Vagina (tissue), 2 donors: ENCODE measurements at regions not wholly inside any gene's neighbourhood (a gene's known extent, or its start where the extent isn't known, plus 50 kb on each side); places are given as distances from the start of the nearest gene placed in this dataset.
"Not testable (repeated sequence)": the region's sequence is repeated elsewhere in the genome, so short reads cannot be mapped to it uniquely, and the experiment has no call there.

Experiments used
- DNase-seq, 2 donors: peaks; one replicate each; pipeline ENCODE4 v3.0.0-alpha.2; 2017; ENCODE audit errors: extremely low spot score in 2 of 2
- H3K27ac ChIP-seq: fragments of 200-600 bp; sonication (generic); one replicate; pipeline ENCODE4 v1.5.1; 2019
- H3K27me3 ChIP-seq: fragments of 200-600 bp; sonication (generic); one replicate; pipeline ENCODE4 v1.5.1; 2019
- H3K36me3 ChIP-seq, 2 donors: fragments of 200-600 bp; sonication (generic); one replicate each; pipeline ENCODE4 v1.5.1; 2017 to 2019
- H3K4me1 ChIP-seq: fragments of 200-600 bp; sonication (generic); one replicate; pipeline ENCODE4 v1.5.1; 2019
- H3K4me3 ChIP-seq, 2 donors: fragments of 200-600 bp; sonication (generic); 1 replicate in 1 of 2; 2 replicates in 1 of 2; pipeline ENCODE4 v1.5.1; 2016 to 2019
- H3K9me3 ChIP-seq: fragments of 200-600 bp; sonication (generic); one replicate; pipeline ENCODE4 v1.5.1; 2019
- CTCF ChIP-seq, 3 experiments: fragments of 450-650 bp in 2 of 3; fragments of 200-600 bp in 1 of 3; sonication (generic) in 1 of 3; IDR thresholded peaks; one replicate each; pipeline ENCODE4 v1.5.1; 2017 to 2019; ENCODE audit warnings: antibody characterized with exemption in 3 of 3, mild to moderate bottlenecking in 2 of 3, moderate library complexity in 2 of 3
- POLR2A ChIP-seq, 2 donors: fragments of 450-650 bp; IDR thresholded peaks; one replicate each; pipeline ENCODE4 v1.6.1; 2017; ENCODE audit warnings: antibody characterized with exemption in 2 of 2, mild to moderate bottlenecking in 2 of 2, moderate library complexity in 2 of 2
- POLR2AphosphoS5 ChIP-seq, 2 donors: sonication (generic); formaldehyde crosslinking; IDR thresholded peaks; one replicate each; pipeline ENCODE4 v1.9.0; 2017; ENCODE audit warnings: antibody characterized with exemption in 2 of 2, mild to moderate bottlenecking in 2 of 2, low read depth in 1 of 2; ENCODE audit not compliant: insufficient read depth in 1 of 2
- intact Hi-C: fragments of 100-400 bp; cut with DNase I; formaldehyde crosslinking; loops from one replicate; pipeline ENCODE4 v1.15.1; 2023

- no peak for TF ChIP-seq POLR2A (IDR thresholded peaks at IDR 0.05)
- no peak for TF ChIP-seq POLR2AphosphoS5 (IDR thresholded peaks at IDR 0.05; ENCODE audit: insufficient read depth in 1 of 2, low read depth in 1 of 2)
- no peak for TF ChIP-seq CTCF (IDR thresholded peaks at IDR 0.05)
- Histone ChIP-seq H3K9me3 (no peaks in the 10 kb centered on the region), H3K27me3 (no peaks in the 10 kb centered on the region), H3K4me3 (no peak overlapping the region), H3K4me1 (no peaks in the 10 kb centered on the region), H3K36me3 (no peaks in the 10 kb centered on the region), H3K27ac (no peak overlapping the region)
- intact Hi-C loops: no loop called here
- no peak for DNase-seq
Observed at GRCh38 chr2:52608030-52608429, 1159.6 kb upstream of the CHAC2 start.

GRCh38 chr2:52597346-52597745, 1170.3 kb upstream of the CHAC2 start:
- no peaks in the 10 kb centered on the region for H3K27me3 ChIP-seq
- H3K36me3 ChIP-seq: no peaks in the 10 kb centered on the region
- H3K4me3 ChIP-seq: no peak overlapping the region
- intact Hi-C loops: no loop called here
- no peaks in the 10 kb centered on the region for H3K9me3 ChIP-seq
- DNase-seq: no peak
- no peak overlapping the region for H3K27ac ChIP-seq
- TF ChIP-seq CTCF (IDR thresholded peaks at IDR 0.05) (no peak), POLR2A (IDR thresholded peaks at IDR 0.05) (no peak), POLR2AphosphoS5 (IDR thresholded peaks at IDR 0.05; ENCODE audit: insufficient read depth in 1 of 2, low read depth in 1 of 2) (no peak)
- no peaks in the 10 kb centered on the region for H3K4me1 ChIP-seq

GRCh38 chr2:52594026-52594425, 1173.6 kb upstream of the CHAC2 start:
- intact Hi-C loops: no loop called here
- H3K4me1 ChIP-seq: no peaks in the 10 kb centered on the region
- no peaks in the 10 kb centered on the region for H3K9me3 ChIP-seq
- no peak overlapping the region for H3K27ac ChIP-seq
- DNase-seq: no peak
- H3K27me3 ChIP-seq: no peaks in the 10 kb centered on the region
- H3K36me3 ChIP-seq: no peaks in the 10 kb centered on the region
- no peak overlapping the region for H3K4me3 ChIP-seq
- no peak for TF ChIP-seq POLR2A (IDR thresholded peaks at IDR 0.05)
- no peak for TF ChIP-seq CTCF (IDR thresholded peaks at IDR 0.05)
- TF ChIP-seq POLR2AphosphoS5 (IDR thresholded peaks at IDR 0.05; ENCODE audit: insufficient read depth in 1 of 2, low read depth in 1 of 2): no peak

- H3K36me3 ChIP-seq, H3K4me1 ChIP-seq, H3K9me3 ChIP-seq, DNase-seq, H3K27ac ChIP-seq, H3K4me3 ChIP-seq, intact Hi-C loops, H3K27me3 ChIP-seq: not testable (repeated sequence)
Observed at GRCh38 chr2:52584071-52584470, 1183.5 kb upstream of the CHAC2 start.

- Histone ChIP-seq H3K9me3 (no peaks in the 10 kb centered on the region), H3K27me3 (no peaks in the 10 kb centered on the region), H3K27ac (no peak overlapping the region), H3K4me1 (no peaks in the 10 kb centered on the region), H3K4me3 (no peak overlapping the region), H3K36me3 (no peaks in the 10 kb centered on the region)
- DNase-seq: no peak
- TF ChIP-seq POLR2A (IDR thresholded peaks at IDR 0.05) (no peak), CTCF (IDR thresholded peaks at IDR 0.05) (no peak), POLR2AphosphoS5 (IDR thresholded peaks at IDR 0.05; ENCODE audit: insufficient read depth in 1 of 2, low read depth in 1 of 2) (no peak)
- intact Hi-C loops: no loop called here
Observed at GRCh38 chr2:52572469-52572894, 1195.1 kb upstream of the CHAC2 start.
